Hepatocyte (in vitro differentiated cells): ENCODE measurements at regions not wholly inside any gene's neighbourhood (a gene's known extent, or its start where the extent isn't known, plus 50 kb on each side); places are given as distances from the start of the nearest gene placed in this dataset.
A peak's percentile ranks its signal among the peaks of the same experiment; 100 is the strongest.

Experiments used
- DNase-seq: peaks from one replicate; pipeline ENCODE4 v3.0.0-alpha.2; 2016; ENCODE audit warnings: low spot score
- H2AFZ ChIP-seq: fragments of 200-600 bp; sonication (generic); 2 replicates; pipeline ENCODE4 v1.6.0; 2016; ENCODE audit warnings: antibody characterized with exemption, mild to moderate bottlenecking
- H3K27ac ChIP-seq: fragments of 200-600 bp; sonication (generic); 2 replicates; pipeline ENCODE4 v1.5.1; 2016; ENCODE audit warnings: mild to moderate bottlenecking
- H3K27me3 ChIP-seq: fragments of 200-600 bp; sonication (generic); 2 replicates; pipeline ENCODE4 v1.6.1; 2016
- H3K36me3 ChIP-seq: fragments of 200-600 bp; sonication (generic); replicated peaks from 2 replicates; pipeline ENCODE4 v1.5.1; 2016; ENCODE audit warnings: low read depth; ENCODE audit not compliant: insufficient read depth
- H3K4me1 ChIP-seq: fragments of 200-600 bp; sonication (generic); 2 replicates; pipeline ENCODE4 v1.5.1; 2016; ENCODE audit warnings: mild to moderate bottlenecking, moderate library complexity; ENCODE audit not compliant: insufficient read depth
- H3K4me2 ChIP-seq: fragments of 200-600 bp; sonication (generic); 2 replicates; pipeline ENCODE4 v1.6.0; 2016
- H3K4me3 ChIP-seq: fragments of 200-600 bp; sonication (generic); 2 replicates; pipeline ENCODE4 v1.5.1; 2016; ENCODE audit warnings: mild to moderate bottlenecking
- H3K79me2 ChIP-seq: fragments of 200-600 bp; sonication (generic); 2 replicates; pipeline ENCODE4 v1.6.0; 2017; ENCODE audit warnings: mild to moderate bottlenecking
- H3K9me2 ChIP-seq: fragments of 200-600 bp; sonication (generic); replicated peaks from 2 replicates; pipeline ENCODE4 v1.6.0; 2017; ENCODE audit warnings: mild to moderate bottlenecking; ENCODE audit not compliant: insufficient read depth
- H3K9me3 ChIP-seq: fragments of 200-600 bp; sonication (generic); 2 replicates; pipeline ENCODE4 v1.5.1; 2016; ENCODE audit warnings: low read depth, mild to moderate bottlenecking
- H4K20me1 ChIP-seq: fragments of 200-600 bp; sonication (generic); 2 replicates; pipeline ENCODE4 v1.6.0; 2016; ENCODE audit warnings: mild to moderate bottlenecking; ENCODE audit not compliant: insufficient read depth, poor library complexity, severe bottlenecking
- CTCF ChIP-seq: fragments of 200-600 bp; sonication (generic); IDR thresholded peaks from 2 replicates; pipeline ENCODE4 v1.5.1; 2016; ENCODE audit warnings: antibody characterized with exemption, mild to moderate bottlenecking; ENCODE audit not compliant: poor library complexity
- EZH2 ChIP-seq: fragments of 200-600 bp; sonication (generic); IDR thresholded peaks from 2 replicates; pipeline ENCODE4 v1.6.1; 2016; ENCODE audit warnings: antibody characterized with exemption, mild to moderate bottlenecking, borderline replicate concordance
- EZH2phosphoT487 ChIP-seq: fragments of 200-600 bp; sonication (generic); IDR thresholded peaks from one replicate; pipeline ENCODE4 v1.6.1; 2018; ENCODE audit warnings: antibody characterized with exemption, mild to moderate bottlenecking, low read depth, moderate library complexity; ENCODE audit not compliant: unreplicated experiment, severe bottlenecking
- WGBS: methylation state at CpG from one replicate; pipeline ENCODE4 v1.1.6; 2016; ENCODE audit warnings: low lambda C conversion rate; ENCODE audit errors: missing lambda C conversion rate; 5-methylcytosine and 5-hydroxymethylcytosine counted together

GRCh38 chr12:41739066-41739465, 405.6 kb downstream of the GXYLT1 start:
- TF ChIP-seq EZH2: no peak
- no peak for TF ChIP-seq EZH2phosphoT487
- TF ChIP-seq CTCF: no peak
- WGBS: 96% methylated on average over 3 of the region's 3 CpGs
- Histone ChIP-seq H3K9me3 (no peaks in the 10 kb centered on the region), H3K27me3 (no peaks in the 10 kb centered on the region), H3K36me3 (no peaks in the 10 kb centered on the region), H3K79me2 (no peaks in the 10 kb centered on the region), H4K20me1 (no peaks in the 10 kb centered on the region), H3K9me2 (no peaks in the 10 kb centered on the region), H3K4me3 (no peak overlapping the region), H3K4me2 (no peak overlapping the region), H3K27ac (no peak overlapping the region), H3K4me1 (no peaks in the 10 kb centered on the region), H2AFZ (no peak overlapping the region)
- peak; percentile 7 for DNase-seq

- no peaks in the 10 kb centered on the region for H3K79me2 ChIP-seq
- no peaks in the 10 kb centered on the region for H3K27me3 ChIP-seq
- H3K9me2 ChIP-seq: no peaks in the 10 kb centered on the region
- H3K4me1 ChIP-seq: no peaks in the 10 kb centered on the region
- 82% methylated on average over 3 of the region's 3 CpGs for WGBS
- no peak for DNase-seq
- H3K4me2 ChIP-seq: no peak overlapping the region
- no peaks in the 10 kb centered on the region for H4K20me1 ChIP-seq
- H2AFZ ChIP-seq: no peak overlapping the region
- TF ChIP-seq EZH2 (no peak), CTCF (no peak), EZH2phosphoT487 (no peak)
- no peak overlapping the region for H3K4me3 ChIP-seq
- H3K27ac ChIP-seq: no peak overlapping the region
- H3K9me3 ChIP-seq: no peaks in the 10 kb centered on the region
- no peaks in the 10 kb centered on the region for H3K36me3 ChIP-seq
These were observed 407.3 kb downstream of the GXYLT1 start for GRCh38 chr12:41737423-41737822.

- H3K27ac ChIP-seq: no peak overlapping the region
- H3K4me3 ChIP-seq: no peak overlapping the region
- H4K20me1 ChIP-seq: no peaks in the 10 kb centered on the region
- DNase-seq: no peak
- H3K4me1 ChIP-seq: no peaks in the 10 kb centered on the region
- no peak overlapping the region for H2AFZ ChIP-seq
- no peak overlapping the region for H3K4me2 ChIP-seq
- WGBS: 100% methylated on average over 1 of the region's 1 CpG
- no peaks in the 10 kb centered on the region for H3K27me3 ChIP-seq
- H3K9me3 ChIP-seq: no peaks in the 10 kb centered on the region
- H3K36me3 ChIP-seq: no peaks in the 10 kb centered on the region
- no peaks in the 10 kb centered on the region for H3K79me2 ChIP-seq
- TF ChIP-seq CTCF: no peak
- no peak for TF ChIP-seq EZH2
- TF ChIP-seq EZH2phosphoT487: no peak
- no peaks in the 10 kb centered on the region for H3K9me2 ChIP-seq
These were observed 408.2 kb downstream of the GXYLT1 start for GRCh38 chr12:41736436-41736835.

- H3K27ac ChIP-seq: no peak overlapping the region
- no peak overlapping the region for H2AFZ ChIP-seq
- no peaks in the 10 kb centered on the region for H3K9me2 ChIP-seq
- H3K4me1 ChIP-seq: no peaks in the 10 kb centered on the region
- no peaks in the 10 kb centered on the region for H3K9me3 ChIP-seq
- H4K20me1 ChIP-seq: no peaks in the 10 kb centered on the region
- no peak overlapping the region for H3K4me2 ChIP-seq
- H3K4me3 ChIP-seq: no peak overlapping the region
- TF ChIP-seq EZH2phosphoT487: no peak
- no peak for TF ChIP-seq EZH2
- TF ChIP-seq CTCF: no peak
- no peaks in the 10 kb centered on the region for H3K36me3 ChIP-seq
- no peak for DNase-seq
- no peaks in the 10 kb centered on the region for H3K79me2 ChIP-seq
- WGBS: 84% methylated on average over 1 of the region's 1 CpG
- H3K27me3 ChIP-seq: no peaks in the 10 kb centered on the region
These were observed 413.0 kb downstream of the GXYLT1 start for GRCh38 chr12:41731691-41732090.
